Ammon's horn (tissue), 1 donor: ENCODE measurements at regions not wholly inside any gene's neighbourhood (a gene's known extent, or its start where the extent isn't known, plus 50 kb on each side); places are given as distances from the start of the nearest gene placed in this dataset.
"Not testable (repeated sequence)": the region's sequence is repeated elsewhere in the genome, so short reads cannot be mapped to it uniquely, and the experiment has no call there.

Source experiments
- DNase-seq: peaks from one replicate; pipeline ENCODE4 v3.0.0-alpha.2; 2016; ENCODE audit warnings: low spot score

DNA sequence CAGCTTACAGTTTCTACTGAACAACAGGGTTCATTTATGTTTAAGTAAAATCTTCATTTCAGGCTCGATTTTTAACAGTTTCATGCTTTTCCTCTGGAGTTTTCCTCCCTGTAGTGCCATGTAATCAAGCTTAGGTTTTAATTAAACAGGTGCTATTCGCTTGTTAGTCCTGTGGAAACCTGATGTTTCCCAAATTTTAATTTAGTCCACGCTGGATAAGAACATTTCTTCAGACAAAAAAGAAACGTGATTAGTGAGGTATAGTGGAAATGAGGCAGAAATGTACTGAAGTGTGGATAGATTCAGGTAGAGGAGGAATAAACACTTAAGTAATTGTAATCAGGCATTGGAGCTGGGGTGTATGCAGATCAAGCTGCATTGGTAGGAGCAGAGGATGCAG is 1217.5 kb downstream of the AACS start:
- DNase-seq, result no peak

- no peak for DNase-seq
Measured at GRCh38 chr12:126286203-126286602, 1221.0 kb downstream of the AACS start.

- no peak for DNase-seq
Measured at GRCh38 chr12:126290456-126290855, 1225.2 kb downstream of the AACS start.

DNA sequence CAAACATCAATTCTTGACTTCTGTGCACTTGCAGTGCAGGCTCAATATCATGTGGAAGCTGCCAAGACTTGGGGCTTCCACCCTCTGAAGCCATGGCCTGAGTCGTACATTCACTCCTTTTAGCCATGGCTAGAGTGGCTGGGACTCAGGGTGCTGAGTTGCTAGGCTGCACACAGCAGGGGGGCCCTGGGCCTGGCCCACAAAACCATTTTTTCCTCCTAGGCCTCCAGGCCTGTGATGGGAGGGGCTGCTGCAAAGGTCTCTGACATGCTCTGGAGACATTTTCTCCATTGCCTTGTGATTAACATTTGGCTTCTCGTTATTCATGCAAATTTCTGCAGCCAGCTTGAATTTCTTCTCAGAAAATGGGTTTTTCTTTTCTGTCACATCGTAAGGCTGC is 1226.8 kb downstream of the AACS start:
- not testable (repeated sequence) for DNase-seq

DNA sequence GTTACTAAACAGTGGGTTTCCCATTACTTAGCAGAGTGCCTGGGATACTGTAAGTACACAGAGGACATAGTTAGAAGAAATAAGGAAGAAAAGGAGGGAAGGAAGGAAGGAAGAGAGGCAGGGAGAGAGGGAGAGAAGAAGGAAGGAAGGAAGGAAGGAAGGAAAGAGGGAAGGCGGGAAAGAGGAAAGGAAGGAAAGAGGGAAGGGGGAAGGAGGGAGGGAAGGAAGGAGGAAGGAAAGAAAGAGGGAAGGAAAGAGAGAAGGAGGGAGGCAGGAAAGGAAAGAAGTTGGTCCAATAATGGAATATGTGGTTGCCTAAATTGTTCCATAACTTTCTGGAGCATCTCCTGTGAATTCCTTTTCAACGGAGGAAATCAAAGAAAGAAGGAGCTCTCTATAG is 1230.4 kb downstream of the AACS start:
- DNase-seq, result no peak

DNA sequence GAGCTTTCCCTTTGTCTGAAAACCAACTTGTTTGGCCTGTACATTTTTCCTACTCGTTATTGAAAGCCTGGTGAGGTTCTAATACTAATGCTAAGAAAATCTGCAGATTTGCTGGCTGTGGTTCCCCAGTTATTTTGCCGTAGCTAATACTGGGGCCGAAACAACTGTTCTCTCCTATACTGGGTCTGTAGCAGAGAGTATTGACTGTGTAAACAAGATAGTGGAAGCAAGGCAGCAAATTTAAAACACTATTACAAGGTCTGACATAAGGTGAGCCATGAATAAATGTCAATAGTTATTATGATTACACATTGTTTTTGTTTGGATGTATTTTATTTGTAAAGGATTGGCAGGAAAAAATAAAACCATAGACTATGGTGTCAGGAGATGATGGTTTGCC is 1244.0 kb downstream of the AACS start:
- DNase-seq, result no peak

DNA sequence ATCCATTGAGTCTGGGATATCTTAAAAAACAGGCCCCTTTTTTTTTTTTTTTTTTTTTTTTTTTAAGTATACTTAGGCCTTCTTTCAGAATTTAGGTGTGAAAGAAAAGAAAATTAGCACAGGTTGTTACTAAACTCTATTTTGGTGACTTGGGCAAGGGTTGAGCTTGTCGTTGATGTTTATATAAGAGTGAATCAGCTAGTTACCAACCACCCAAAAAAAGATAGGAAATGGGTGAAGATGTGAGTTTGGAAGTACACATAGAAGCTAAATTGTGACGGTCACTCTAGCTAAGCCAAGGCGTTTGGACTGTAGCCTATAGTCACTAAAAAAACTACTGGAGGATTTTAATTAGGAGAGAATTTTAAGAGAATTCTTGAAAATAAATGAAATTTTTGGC is 1247.2 kb downstream of the AACS start:
- no peak for DNase-seq

GRCh38 chr12:126316411-126316810 is 1251.2 kb downstream of the AACS start:
- no peak for DNase-seq

GRCh38 chr12:126337556-126338441 is 1272.6 kb downstream of the AACS start:
- no peak for DNase-seq

DNA sequence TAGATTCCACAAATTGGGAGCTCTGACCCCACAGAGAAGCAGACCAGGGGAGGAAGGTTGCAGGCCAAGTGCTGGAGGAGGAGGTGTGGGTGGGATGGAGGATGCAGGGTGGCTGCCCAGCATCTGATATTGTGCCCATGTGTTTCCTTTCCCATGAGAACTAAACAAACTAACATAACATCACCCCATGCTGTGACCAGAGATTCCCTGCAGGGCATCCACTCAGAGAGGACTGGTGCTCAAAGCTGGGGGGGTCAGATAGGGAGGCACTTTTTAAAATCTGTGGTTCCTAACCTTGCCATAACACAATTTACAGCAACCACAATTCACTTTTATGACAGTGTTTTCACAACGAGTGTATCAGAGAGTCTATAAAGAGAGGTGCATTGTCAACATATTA is 1277.6 kb downstream of the AACS start:
- DNase-seq, result no peak

DNA sequence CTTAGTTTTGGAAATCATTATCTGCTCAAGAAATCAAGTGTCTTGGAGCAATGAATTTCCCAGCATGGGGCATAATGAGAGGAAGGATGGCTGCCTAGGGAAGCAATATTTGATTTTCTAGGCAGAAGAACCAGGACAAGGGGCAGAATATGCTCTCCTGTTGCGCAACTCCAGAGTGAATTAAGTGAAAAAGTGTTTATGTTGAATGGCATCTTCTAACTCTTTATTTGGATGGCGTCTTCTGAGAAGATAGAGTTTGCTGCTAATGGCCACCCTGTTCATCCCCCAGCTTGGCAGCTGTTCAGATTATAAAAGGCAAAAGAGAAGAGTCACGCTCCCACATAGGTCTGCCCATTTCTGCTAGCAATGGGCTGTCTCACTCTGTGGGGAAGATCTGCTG is 1278.1 kb downstream of the AACS start:
- DNase-seq, result no peak

DNA sequence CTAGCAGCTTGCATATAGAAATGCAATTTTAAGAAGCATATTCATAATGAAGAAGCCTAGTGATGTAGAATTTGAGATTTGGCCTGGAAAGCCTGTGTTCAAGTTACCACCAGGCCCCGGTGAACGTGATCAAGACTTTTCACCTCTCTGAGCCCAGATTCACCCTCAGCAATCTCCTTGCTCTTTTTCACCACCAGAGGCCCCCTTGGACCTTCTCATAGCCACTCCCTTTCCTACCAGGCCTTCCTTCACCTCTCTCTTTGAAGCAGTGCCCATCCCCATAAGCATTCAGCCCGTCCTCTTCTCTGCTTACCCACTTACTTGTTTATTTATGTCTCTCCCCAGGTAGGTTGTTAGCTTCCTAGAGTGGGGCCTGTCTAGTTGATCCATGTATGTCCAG is 1280.9 kb downstream of the AACS start:
- no peak for DNase-seq

DNA sequence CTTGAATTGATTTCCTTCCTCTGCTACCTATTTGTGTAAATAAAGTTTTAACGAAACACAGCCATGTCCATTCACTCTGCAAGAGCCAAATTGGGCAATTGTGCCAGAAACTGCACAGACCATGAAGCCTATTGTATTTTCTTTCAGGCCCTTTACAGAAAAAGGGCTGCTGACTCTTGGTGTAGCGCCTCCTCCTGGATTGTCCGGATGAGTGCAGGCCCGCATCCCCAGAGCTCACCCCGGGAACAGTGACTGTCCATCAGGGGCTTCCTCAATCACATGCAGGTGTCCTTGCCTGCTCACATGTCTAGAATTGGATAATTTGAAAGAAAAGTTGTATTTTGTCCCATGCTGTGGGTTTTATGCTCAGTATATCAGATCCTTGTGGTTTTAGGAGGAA is 1282.2 kb downstream of the AACS start:
- no peak for DNase-seq

GRCh38 chr12:126349383-126349782 is 1284.1 kb downstream of the AACS start:
- peak; percentile 19 for DNase-seq

DNA sequence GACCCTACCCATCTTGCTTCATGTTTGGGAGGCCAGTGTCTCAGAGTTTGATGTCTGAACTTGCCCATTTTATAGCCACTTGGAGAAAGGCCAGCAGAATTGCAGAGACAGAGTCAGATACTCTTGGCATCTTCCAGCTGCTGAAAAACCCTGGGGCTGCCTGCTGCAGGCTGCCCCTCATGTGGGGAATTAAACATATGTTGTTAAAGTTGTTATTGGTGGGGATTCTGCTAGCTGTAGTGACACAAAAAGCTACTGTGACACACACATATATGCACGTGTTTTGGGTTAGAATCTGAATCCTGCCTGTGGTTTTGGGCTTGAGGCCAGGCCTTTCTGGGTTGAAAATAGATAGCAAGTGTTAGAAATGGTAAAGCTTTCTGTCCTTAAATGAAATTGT is 1288.4 kb downstream of the AACS start:
- DNase-seq, result no peak

DNA sequence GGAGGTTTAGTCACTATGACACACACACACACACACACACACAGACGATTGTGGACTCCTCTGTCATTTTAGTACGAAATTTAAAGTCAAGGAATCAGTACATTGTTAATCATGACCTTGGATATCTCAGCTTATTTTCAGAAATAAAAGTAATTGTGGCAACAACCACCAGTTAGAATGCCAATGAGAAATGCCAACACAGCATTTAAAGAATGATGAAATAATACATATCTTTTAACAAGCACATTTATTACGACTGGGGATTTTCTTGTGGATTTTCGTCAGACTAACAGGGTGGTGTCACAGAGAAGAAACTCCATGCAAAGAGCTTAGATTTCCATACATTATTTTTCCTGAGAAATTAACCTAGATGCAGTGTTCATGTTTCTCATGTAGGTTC is 1289.4 kb downstream of the AACS start:
- DNase-seq, result no peak

- DNase-seq, result peak; percentile 20
Measured at GRCh38 chr12:126355346-126355745, 1290.1 kb downstream of the AACS start.

- DNase-seq, result no peak
Measured at GRCh38 chr12:126358806-126359205, 1293.6 kb downstream of the AACS start.

- DNase-seq, result no peak
Measured at GRCh38 chr12:126359216-126359615, 1294.0 kb downstream of the AACS start.

- no peak for DNase-seq
Measured at GRCh38 chr12:126361804-126362203, 1296.6 kb downstream of the AACS start.

DNA sequence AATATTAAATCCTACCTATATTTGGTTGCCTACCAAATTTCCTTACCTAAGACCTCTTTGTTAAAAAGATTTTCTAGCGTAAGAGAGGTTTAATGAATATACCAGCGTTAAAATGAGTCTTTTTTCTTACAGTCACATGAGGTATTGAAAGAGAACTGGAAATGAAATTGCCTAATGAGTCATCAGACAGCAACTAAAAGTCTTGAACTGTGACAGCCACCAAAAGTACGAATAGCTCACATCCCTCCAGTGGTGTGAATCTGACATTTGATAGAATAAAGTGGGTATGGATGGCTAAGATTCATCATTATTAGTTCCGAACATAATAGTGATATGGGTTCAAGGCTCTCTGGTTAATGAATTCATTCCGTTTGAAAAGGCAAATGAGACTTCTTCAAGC is 1297.3 kb downstream of the AACS start:
- DNase-seq, result no peak

- no peak for DNase-seq
Measured at GRCh38 chr12:126362964-126363363, 1297.7 kb downstream of the AACS start.

DNA sequence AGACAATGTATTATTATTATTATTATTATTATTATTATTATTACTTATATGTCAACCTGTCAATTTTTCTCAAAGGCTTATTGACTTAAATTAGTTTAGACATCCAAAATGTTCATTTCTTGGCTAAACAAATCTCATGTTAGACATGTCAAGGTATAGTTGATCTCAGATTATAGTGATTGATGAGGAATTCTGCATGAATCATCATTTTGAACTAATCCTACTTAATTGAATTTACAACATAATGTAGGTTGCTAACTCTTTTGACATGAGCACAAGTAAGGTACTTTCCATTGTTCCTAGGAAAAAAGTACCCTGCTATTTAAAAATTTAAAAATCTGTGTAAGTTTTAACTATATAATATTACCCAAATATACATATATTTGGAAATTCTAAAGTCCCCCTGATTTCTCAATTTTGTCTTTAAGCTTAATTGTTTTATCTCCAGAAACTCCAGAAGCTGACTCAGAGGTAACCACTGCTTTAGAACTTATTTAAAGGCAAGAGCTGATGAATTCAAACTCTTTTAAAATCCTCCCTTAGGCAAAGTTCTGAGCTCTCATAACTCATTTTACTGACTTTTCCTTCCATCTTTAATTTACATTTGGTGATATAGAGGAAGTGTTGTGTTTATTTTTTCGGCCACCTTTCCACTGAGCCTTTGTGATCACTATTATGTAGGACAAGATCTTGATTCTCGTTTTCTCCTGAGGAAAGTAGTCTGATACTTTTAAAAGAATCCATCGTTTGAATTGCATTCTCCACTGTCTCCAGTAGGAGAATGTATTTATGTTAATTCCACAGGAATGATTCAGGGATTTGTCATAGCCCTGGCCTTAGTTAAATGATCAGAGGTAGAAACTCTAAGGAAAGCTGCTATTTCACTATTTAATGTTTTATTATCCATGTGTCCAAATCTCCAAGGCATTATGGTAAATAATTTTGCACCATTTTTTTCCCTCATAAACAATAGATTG is 1304.5 kb downstream of the AACS start:
- no peak for DNase-seq
